ENCODE measurements at regions not wholly inside any gene's neighbourhood (a gene's known extent, or its start where the extent isn't known, plus 50 kb on each side); places are given as distances from the start of the nearest gene placed in this dataset.

- Histone ChIP-seq H3K4me1 (no peaks in the 10 kb centered on the region), H3K36me3 (ENCODE audit: control insufficient read depth, insufficient read depth, low read length) (no peaks in the 10 kb centered on the region), H3K9me3 (no peaks in the 10 kb centered on the region), H3K27me3 (replicated peaks; ENCODE audit: control insufficient read depth, insufficient read depth, low read length) (no peaks in the 10 kb centered on the region), H3K4me3 (ENCODE audit: low read depth, low read length) (no peak overlapping the region)
- no peak for DNase-seq
- Mint-ChIP-seq H3K27me3 (ENCODE audit: insufficient read depth, unreplicated experiment) (peaks cover 16% of the 10 kb centered on the region), H3K4me1 (ENCODE audit: low read depth, unreplicated experiment) (no peaks in the 10 kb centered on the region), H3K27ac (ENCODE audit: unreplicated experiment) (no peak overlapping the region), H3K36me3 (ENCODE audit: insufficient read depth, unreplicated experiment) (no peaks in the 10 kb centered on the region), H3K9me3 (ENCODE audit: unreplicated experiment) (no peaks in the 10 kb centered on the region), H3K4me3 (ENCODE audit: unreplicated experiment) (no peak overlapping the region)
- CTCF ChIA-PET: no interaction called here
- no TSS peak for BruUV-seq (replicated peaks)
- TF ChIP-seq, protein P1, sequence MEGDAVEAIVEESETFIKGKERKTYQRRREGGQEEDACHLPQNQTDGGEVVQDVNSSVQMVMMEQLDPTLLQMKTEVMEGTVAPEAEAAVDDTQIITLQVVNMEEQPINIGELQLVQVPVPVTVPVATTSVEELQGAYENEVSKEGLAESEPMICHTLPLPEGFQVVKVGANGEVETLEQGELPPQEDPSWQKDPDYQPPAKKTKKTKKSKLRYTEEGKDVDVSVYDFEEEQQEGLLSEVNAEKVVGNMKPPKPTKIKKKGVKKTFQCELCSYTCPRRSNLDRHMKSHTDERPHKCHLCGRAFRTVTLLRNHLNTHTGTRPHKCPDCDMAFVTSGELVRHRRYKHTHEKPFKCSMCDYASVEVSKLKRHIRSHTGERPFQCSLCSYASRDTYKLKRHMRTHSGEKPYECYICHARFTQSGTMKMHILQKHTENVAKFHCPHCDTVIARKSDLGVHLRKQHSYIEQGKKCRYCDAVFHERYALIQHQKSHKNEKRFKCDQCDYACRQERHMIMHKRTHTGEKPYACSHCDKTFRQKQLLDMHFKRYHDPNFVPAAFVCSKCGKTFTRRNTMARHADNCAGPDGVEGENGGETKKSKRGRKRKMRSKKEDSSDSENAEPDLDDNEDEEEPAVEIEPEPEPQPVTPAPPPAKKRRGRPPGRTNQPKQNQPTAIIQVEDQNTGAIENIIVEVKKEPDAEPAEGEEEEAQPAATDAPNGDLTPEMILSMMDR (IDR thresholded peaks at IDR 0.05; ENCODE audit: insufficient read depth in 1 of 2, low read depth in 1 of 2, low read length in 1 of 2, severe bottlenecking in 1 of 2, unreplicated experiment in 1 of 2): no peak
- intact Hi-C loops (cut with micrococcal nuclease; ENCODE audit: unreplicated experiment): no loop called here
- POLR2A ChIA-PET: no interaction called here
Measured at GRCh38 chr4:54806351-54806750, 148.6 kb downstream of the KIT start.

GRCh38 chr4:54802336-54802735 is 144.6 kb downstream of the KIT start:
- no peak for DNase-seq
- BruUV-seq (replicated peaks): no TSS peak
- ChIA-PET POLR2A (no interaction called here), CTCF (no interaction called here)
- intact Hi-C loops (cut with micrococcal nuclease; ENCODE audit: unreplicated experiment): no loop called here
- Histone ChIP-seq H3K4me3 (ENCODE audit: low read depth, low read length) (no peak overlapping the region), H3K27me3 (replicated peaks; ENCODE audit: control insufficient read depth, insufficient read depth, low read length) (no peaks in the 10 kb centered on the region), H3K36me3 (ENCODE audit: control insufficient read depth, insufficient read depth, low read length) (no peaks in the 10 kb centered on the region), H3K9me3 (no peaks in the 10 kb centered on the region), H3K4me1 (no peaks in the 10 kb centered on the region)
- H3K27me3 Mint-ChIP-seq (ENCODE audit: insufficient read depth, unreplicated experiment): peaks cover 14% of the 10 kb centered on the region
- no peaks in the 10 kb centered on the region for H3K9me3 Mint-ChIP-seq (ENCODE audit: unreplicated experiment)
- H3K27ac Mint-ChIP-seq (ENCODE audit: unreplicated experiment): no peak overlapping the region
- H3K36me3 Mint-ChIP-seq (ENCODE audit: insufficient read depth, unreplicated experiment): no peaks in the 10 kb centered on the region
- TF ChIP-seq, protein P1 (IDR thresholded peaks at IDR 0.05; ENCODE audit: insufficient read depth in 1 of 2, low read depth in 1 of 2, low read length in 1 of 2, severe bottlenecking in 1 of 2, unreplicated experiment in 1 of 2): no peak
- no peak overlapping the region for H3K4me3 Mint-ChIP-seq (ENCODE audit: unreplicated experiment)
- no peaks in the 10 kb centered on the region for H3K4me1 Mint-ChIP-seq (ENCODE audit: low read depth, unreplicated experiment)

DNA sequence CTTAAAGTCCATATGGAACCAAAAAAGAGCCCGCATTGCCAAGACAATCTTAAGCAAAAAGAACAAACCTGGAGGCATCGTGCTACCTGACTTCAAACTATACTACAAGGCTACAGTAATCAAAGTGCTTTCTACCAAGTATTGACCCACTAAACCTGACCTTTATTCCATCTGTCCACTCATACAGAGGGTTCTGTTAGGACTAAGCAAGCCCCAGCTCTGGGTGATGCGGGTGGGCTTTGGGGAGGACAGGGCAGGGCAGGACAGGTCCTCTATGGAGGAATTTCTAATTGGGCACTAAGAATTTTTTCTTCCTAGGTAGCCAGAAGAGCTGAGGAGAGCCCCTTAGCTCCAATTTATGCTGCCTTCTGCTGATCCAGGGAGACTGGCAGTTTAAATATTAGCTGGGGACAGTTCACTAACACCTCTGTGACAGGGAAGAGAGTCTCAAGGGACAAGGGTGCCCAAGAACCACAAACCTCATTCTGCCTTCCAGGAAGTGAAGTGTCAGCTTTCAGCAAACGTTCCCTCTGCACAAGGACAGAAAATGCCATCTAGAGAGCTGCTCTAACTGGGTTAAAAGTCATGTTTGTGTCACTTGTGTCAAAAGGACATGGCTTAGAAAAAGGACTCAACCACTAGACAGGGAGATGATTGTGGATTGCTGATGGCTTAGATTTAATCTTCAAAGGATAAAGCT is 143.2 kb downstream of the KIT start:
- Mint-ChIP-seq H3K36me3 (ENCODE audit: insufficient read depth, unreplicated experiment) (no peaks in the 10 kb centered on the region), H3K9me3 (ENCODE audit: unreplicated experiment) (no peaks in the 10 kb centered on the region), H3K4me3 (ENCODE audit: unreplicated experiment) (no peak overlapping the region), H3K4me1 (ENCODE audit: low read depth, unreplicated experiment) (no peaks in the 10 kb centered on the region), H3K27ac (ENCODE audit: unreplicated experiment) (no peak overlapping the region), H3K27me3 (ENCODE audit: insufficient read depth, unreplicated experiment) (peaks cover 8% of the 10 kb centered on the region)
- no peak for DNase-seq
- no peaks in the 10 kb centered on the region for H3K36me3 ChIP-seq (ENCODE audit: control insufficient read depth, insufficient read depth, low read length)
- BruUV-seq (replicated peaks): no TSS peak
- ChIA-PET CTCF (no interaction called here), POLR2A (no interaction called here)
- H3K4me3 ChIP-seq (ENCODE audit: low read depth, low read length): no peak overlapping the region
- intact Hi-C loops (cut with micrococcal nuclease; ENCODE audit: unreplicated experiment): no loop called here
- TF ChIP-seq, protein P1 (IDR thresholded peaks at IDR 0.05; ENCODE audit: insufficient read depth in 1 of 2, low read depth in 1 of 2, low read length in 1 of 2, severe bottlenecking in 1 of 2, unreplicated experiment in 1 of 2): no peak
- no peaks in the 10 kb centered on the region for H3K9me3 ChIP-seq
- no peaks in the 10 kb centered on the region for H3K4me1 ChIP-seq
- H3K27me3 ChIP-seq (replicated peaks; ENCODE audit: control insufficient read depth, insufficient read depth, low read length): no peaks in the 10 kb centered on the region

Data from Caco-2 (cell line).